Liver (tissue), 8 donors: ENCODE measurements at regions not wholly inside any gene's neighbourhood (a gene's known extent, or its start where the extent isn't known, plus 50 kb on each side); places are given as distances from the start of the nearest gene placed in this dataset.

Source experiments
- DNase-seq: peaks from one replicate; pipeline ENCODE4 v3.0.0-alpha.2; 2017; ENCODE audit warnings: low spot score
- H3K27ac ChIP-seq, 2 donors: one replicate each; pipeline ENCODE4 v1.7.0; 2013; ENCODE audit warnings: inconsistent platforms in 2 of 2, low read length in 2 of 2, control low read depth in 1 of 2, low read depth in 1 of 2, mild to moderate bottlenecking in 1 of 2
- H3K27me3 ChIP-seq, 4 donors: one replicate each; pipeline versions ENCODE4 v1.6.1 to v1.7.0; 2013; ENCODE audit warnings: low read length in 3 of 4, inconsistent platforms in 1 of 4, mild to moderate bottlenecking in 1 of 4, moderate library complexity in 1 of 4; ENCODE audit not compliant: control insufficient read depth in 4 of 4, insufficient read depth in 4 of 4
- H3K36me3 ChIP-seq, 4 donors: one replicate each; pipeline versions ENCODE4 v1.6.1 to v1.7.0; 2013; ENCODE audit warnings: low read length in 3 of 4, mild to moderate bottlenecking in 3 of 4, low read depth in 1 of 4, moderate library complexity in 1 of 4; ENCODE audit not compliant: control insufficient read depth in 4 of 4, insufficient read depth in 3 of 4
- H3K4me1 ChIP-seq, 4 donors: one replicate each; pipeline versions ENCODE4 v1.6.1 to v1.7.0; 2013; ENCODE audit warnings: low read length in 3 of 4, mild to moderate bottlenecking in 3 of 4, moderate library complexity in 1 of 4; ENCODE audit not compliant: control insufficient read depth in 4 of 4, insufficient read depth in 4 of 4
- H3K4me3 ChIP-seq, 3 donors: one replicate each; pipeline versions ENCODE4 v1.6.1 to v1.7.0; 2013; ENCODE audit warnings: low read length in 3 of 3, control low read depth in 1 of 3, low read depth in 1 of 3, mild to moderate bottlenecking in 1 of 3
- H3K9ac ChIP-seq, 2 donors: one replicate each; pipeline ENCODE4 v1.7.0; 2013; ENCODE audit warnings: low read length in 2 of 2, mild to moderate bottlenecking in 2 of 2, moderate library complexity in 2 of 2, control low read depth in 1 of 2, low read depth in 1 of 2
- H3K9me3 ChIP-seq, 4 donors: one replicate each; pipeline versions ENCODE4 v1.6.1 to v1.7.0; 2013; ENCODE audit warnings: low read length in 3 of 4; ENCODE audit not compliant: control insufficient read depth in 4 of 4
- ATF3 ChIP-seq: IDR thresholded peaks from 2 replicates; pipeline ENCODE4 v1.6.1; 2016; ENCODE audit warnings: antibody characterized with exemption
- CTCF ChIP-seq: fragments of 150-350 bp; IDR thresholded peaks from 2 replicates; pipeline ENCODE4 v1.5.1; 2017; ENCODE audit warnings: improper control_type of control experiment, low read depth, low read length; ENCODE audit not compliant: missing input control
- EGR1 ChIP-seq, 2 donors: IDR thresholded peaks; 2 replicates each; pipeline ENCODE4 v1.6.1; 2016 to 2018; ENCODE audit warnings: antibody characterized with exemption in 2 of 2, low read depth in 2 of 2
- FOXA1 ChIP-seq: IDR thresholded peaks from 2 replicates; pipeline ENCODE4 v1.6.1; 2016; ENCODE audit warnings: antibody characterized with exemption
- FOXA2 ChIP-seq: IDR thresholded peaks from 2 replicates; pipeline ENCODE4 v1.6.1; 2016; ENCODE audit warnings: antibody characterized with exemption
- GABPA ChIP-seq, 2 donors: IDR thresholded peaks in 1 of 2; conservative IDR thresholded peaks in 1 of 2; 2 replicates each; pipeline ENCODE4 v1.6.1; 2016; ENCODE audit warnings: antibody characterized with exemption in 2 of 2, mild to moderate bottlenecking in 1 of 2, moderate library complexity in 1 of 2
- HNF4A ChIP-seq, 2 donors: conservative IDR thresholded peaks; 2 replicates each; pipeline ENCODE4 v1.6.1; 2016; ENCODE audit warnings: antibody characterized with exemption in 2 of 2, mild to moderate bottlenecking in 2 of 2
- NR2F2 ChIP-seq: IDR thresholded peaks from 2 replicates; pipeline ENCODE4 v1.6.1; 2016; ENCODE audit warnings: antibody characterized with exemption
- RAD21 ChIP-seq, 2 donors: IDR thresholded peaks; 2 replicates each; pipeline ENCODE4 v1.6.1; 2016; ENCODE audit warnings: antibody characterized with exemption in 2 of 2, mild to moderate bottlenecking in 2 of 2
- REST ChIP-seq: IDR thresholded peaks from 2 replicates; pipeline ENCODE4 v1.6.1; 2016; ENCODE audit warnings: antibody characterized with exemption, mild to moderate bottlenecking
- RXRA ChIP-seq, 2 donors: IDR thresholded peaks; 2 replicates each; pipeline ENCODE4 v1.6.1; 2017 to 2018; ENCODE audit warnings: antibody characterized with exemption in 2 of 2, mild to moderate bottlenecking in 1 of 2
- SP1 ChIP-seq: IDR thresholded peaks from 2 replicates; pipeline ENCODE4 v1.6.1; 2018; ENCODE audit warnings: antibody characterized with exemption, mild to moderate bottlenecking
- TAF1 ChIP-seq: conservative IDR thresholded peaks from 2 replicates; pipeline ENCODE4 v1.6.1; 2016; ENCODE audit warnings: antibody characterized with exemption, mild to moderate bottlenecking
- YY1 ChIP-seq: IDR thresholded peaks from 2 replicates; pipeline ENCODE4 v1.6.1; 2016; ENCODE audit warnings: antibody characterized with exemption, mild to moderate bottlenecking
- ZBTB33 ChIP-seq: IDR thresholded peaks from 2 replicates; pipeline ENCODE4 v1.6.1; 2016; ENCODE audit warnings: antibody characterized with exemption
- WGBS: extraction: QIAGEN DNeasy Blood & Tissue Kit; methylation state at CpG from one replicate; pipeline ENCODE4 v1.1.7; 2013; 5-methylcytosine and 5-hydroxymethylcytosine counted together
- donor health status: healthy.
- donor health status: healthy.
- donor health status: healthy.
- donor health status: healthy.
- donor health status: healthy.

GRCh38 chr1:83631851-83632250 lies 367.1 kb downstream of the TTLL7 start:
- Histone ChIP-seq H3K9me3 (no peaks in the 10 kb centered on the region), H3K27ac (no peak overlapping the region), H3K27me3 (no peaks in the 10 kb centered on the region), H3K9ac (no peak overlapping the region), H3K4me1 (no peaks in the 10 kb centered on the region), H3K4me3 (no peak overlapping the region), H3K36me3 (no peaks in the 10 kb centered on the region)
- TF ChIP-seq HNF4A (conservative IDR thresholded peaks at IDR 0.05) (no peak), REST (no peak), ATF3 (no peak), SP1 (no peak), RAD21 (IDR thresholded peaks at IDR 0.05) (no peak), ZBTB33 (no peak), FOXA2 (no peak), CTCF (no peak), FOXA1 (no peak), TAF1 (no peak), EGR1 (IDR thresholded peaks at IDR 0.05; ENCODE audit: low read depth in 2 of 2) (no peak), NR2F2 (no peak), GABPA (IDR thresholded peaks at IDR 0.05 in 1 of 2, conservative IDR thresholded peaks at IDR 0.05 in 1 of 2) (no peak), RXRA (IDR thresholded peaks at IDR 0.05) (no peak), YY1 (no peak)
- DNase-seq, result no peak
- 95% methylated on average over 6 of the region's 6 CpGs for WGBS

- H3K4me3 ChIP-seq, result no peak overlapping the region
- TF ChIP-seq HNF4A (conservative IDR thresholded peaks at IDR 0.05), result peak in 1 of 2 donors; percentile 19
- TF ChIP-seq RAD21 (IDR thresholded peaks at IDR 0.05), result peak in 1 of 2 donors; percentile 23
- no peak for TF ChIP-seq YY1
- no peaks in the 10 kb centered on the region for H3K36me3 ChIP-seq
- H3K9me3 ChIP-seq, result no peaks in the 10 kb centered on the region
- no peaks in the 10 kb centered on the region for H3K27me3 ChIP-seq
- no peaks in the 10 kb centered on the region for H3K4me1 ChIP-seq
- no peak overlapping the region for H3K27ac ChIP-seq
- WGBS, result 41% methylated on average over 1 of the region's 1 CpG
- no peak overlapping the region for H3K9ac ChIP-seq
- DNase-seq, result no peak
Measured at GRCh38 chr1:83627045-83627444, 371.9 kb downstream of the TTLL7 start.
